ENCODE measurements at regions not wholly inside any gene's neighbourhood (a gene's known extent, or its start where the extent isn't known, plus 50 kb on each side); places are given as distances from the start of the nearest gene placed in this dataset.

- no peak for DNase-seq (ENCODE audit: low read depth in 2 of 2)
Observed at GRCh38 chr4:184310171-184310567, 92.5 kb upstream of the ENPP6 start.

DNA sequence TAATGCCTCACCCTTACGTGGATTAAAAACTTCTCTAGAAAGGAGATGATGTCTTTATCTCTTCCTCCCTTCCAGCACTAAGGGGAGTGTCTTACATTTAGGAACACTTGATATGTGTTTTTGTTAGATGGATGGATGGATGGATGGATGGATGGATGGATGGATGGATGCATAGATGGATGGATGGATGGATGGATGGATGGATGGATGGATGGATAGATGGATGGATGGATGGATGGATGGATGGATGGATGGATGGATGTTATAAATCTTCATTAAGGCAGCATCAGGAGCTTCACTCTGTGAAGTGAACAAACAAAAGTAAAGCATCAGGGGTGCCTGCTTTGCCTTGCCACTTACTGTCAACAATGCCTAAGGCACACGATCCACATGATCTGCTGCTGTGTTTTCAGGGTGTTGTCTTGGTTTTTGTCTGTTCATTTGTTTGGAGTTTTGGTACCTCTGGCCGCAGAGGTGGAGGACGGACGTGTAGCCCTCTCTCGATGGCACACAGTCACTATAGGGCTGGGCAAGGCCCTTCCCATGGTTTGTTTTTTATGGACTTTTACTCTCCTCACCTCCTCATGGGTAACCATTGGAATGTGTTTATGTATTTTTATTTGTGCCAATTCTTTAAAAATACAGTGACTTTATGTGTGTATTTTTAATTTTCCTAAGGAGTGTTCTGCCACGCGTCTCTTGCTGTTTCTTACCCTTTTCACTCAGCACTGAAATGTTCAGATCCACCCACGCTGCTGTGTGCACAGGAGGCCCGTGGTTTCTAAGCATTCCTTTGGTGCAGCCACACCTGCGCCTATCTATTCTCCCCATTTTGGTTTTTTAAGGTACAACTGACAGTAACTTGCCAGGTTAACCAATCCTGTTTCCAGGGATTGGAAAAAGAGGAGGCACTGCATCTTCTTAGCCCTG, 91.8 kb upstream of the ENPP6 start:
- DNase-seq (ENCODE audit: low read depth in 2 of 2), result no peak

DNA sequence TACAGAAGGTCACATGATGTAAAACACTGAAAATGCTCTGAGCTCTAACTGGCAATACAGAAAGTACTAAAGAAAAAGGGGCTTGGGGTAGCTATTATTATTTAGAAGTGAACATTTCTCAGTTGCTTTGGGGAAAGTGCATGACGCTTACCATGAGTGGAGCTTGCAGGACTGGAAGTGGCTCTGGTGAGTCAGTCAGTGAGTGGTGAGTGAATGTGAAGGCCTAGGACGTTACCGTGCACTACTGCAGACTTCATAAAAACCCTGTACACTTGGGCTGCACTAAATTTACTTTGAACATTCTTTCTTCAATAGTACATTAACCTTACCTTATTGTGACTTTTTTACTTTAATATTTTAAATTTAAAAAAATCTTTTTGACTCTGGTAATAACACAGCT, 89.3 kb upstream of the ENPP6 start:
- DNase-seq (ENCODE audit: low read depth in 2 of 2), result no peak

GRCh38 chr4:184306470-184306869, 88.8 kb upstream of the ENPP6 start:
- DNase-seq (ENCODE audit: low read depth in 2 of 2), result no peak

GRCh38 chr4:184300816-184301215, 83.1 kb upstream of the ENPP6 start:
- no peak for DNase-seq (ENCODE audit: low read depth in 2 of 2)

- DNase-seq (ENCODE audit: low read depth in 2 of 2), result no peak
Observed at GRCh38 chr4:184298254-184298653, 80.6 kb upstream of the ENPP6 start.

DNA sequence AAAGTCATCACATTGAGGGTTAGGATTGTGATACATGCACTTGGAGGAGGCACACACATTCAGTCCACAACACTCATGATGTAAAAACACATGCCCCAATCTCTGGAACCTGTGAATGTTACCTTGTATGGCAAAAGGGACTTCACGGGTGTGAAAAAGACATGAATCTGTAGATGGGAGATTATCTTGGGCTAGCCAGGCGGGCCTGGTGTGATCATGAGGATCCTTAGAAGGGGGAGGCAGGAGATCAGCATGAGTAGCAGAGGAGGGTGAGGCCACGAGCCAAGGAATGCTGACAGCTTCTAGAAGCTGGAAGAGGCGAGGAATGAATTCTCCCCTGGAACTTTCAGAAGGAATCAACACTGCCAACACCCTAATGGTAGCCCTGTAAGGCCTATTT, 77.5 kb upstream of the ENPP6 start:
- DNase-seq (ENCODE audit: low read depth in 2 of 2), result no peak

DNA sequence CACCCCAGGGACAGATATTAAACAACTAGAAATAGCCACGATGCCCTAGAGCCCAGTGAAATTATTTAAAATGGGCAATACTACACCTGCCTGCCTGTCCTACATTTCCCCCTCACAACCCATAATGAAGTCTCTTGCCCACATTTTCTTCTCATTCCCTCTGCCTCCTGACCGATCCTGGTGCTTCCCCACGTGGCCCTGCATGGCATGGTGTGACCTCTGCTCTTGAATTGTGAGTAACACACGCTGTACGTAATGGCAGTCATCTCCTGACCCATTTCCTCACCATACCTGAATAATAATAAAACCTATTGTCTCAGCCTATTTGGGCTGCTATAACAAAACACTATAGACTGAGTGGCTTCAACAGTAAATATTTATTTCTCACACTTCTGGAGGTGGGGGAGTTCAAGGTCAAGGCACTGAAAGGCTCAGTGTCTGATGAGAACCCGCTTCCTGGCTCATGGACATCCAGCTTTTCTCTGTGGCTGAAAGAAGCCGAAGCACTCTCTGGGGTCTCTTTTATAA, 77.0 kb upstream of the ENPP6 start:
- no peak for DNase-seq (ENCODE audit: low read depth in 2 of 2)

DNA sequence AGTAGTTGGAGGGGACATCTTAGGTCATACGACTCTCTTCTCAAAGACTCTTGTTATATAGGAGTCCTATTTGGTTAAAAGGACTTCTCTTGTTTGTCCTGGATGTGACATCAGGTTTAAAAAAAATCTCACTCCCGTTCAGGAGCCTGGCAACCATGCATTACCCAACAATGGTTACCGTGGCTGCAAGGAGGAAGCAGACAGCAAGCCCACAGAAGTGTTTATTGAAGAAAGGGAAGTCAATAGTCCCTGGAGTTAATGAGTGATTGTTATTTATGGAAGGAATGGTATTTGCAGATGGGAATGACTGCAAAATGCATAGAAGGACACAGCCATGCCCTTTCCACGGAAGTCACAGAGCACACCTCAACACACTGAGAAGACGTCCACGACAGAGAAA, 75.9 kb upstream of the ENPP6 start:
- no peak for DNase-seq (ENCODE audit: low read depth in 2 of 2)

DNA sequence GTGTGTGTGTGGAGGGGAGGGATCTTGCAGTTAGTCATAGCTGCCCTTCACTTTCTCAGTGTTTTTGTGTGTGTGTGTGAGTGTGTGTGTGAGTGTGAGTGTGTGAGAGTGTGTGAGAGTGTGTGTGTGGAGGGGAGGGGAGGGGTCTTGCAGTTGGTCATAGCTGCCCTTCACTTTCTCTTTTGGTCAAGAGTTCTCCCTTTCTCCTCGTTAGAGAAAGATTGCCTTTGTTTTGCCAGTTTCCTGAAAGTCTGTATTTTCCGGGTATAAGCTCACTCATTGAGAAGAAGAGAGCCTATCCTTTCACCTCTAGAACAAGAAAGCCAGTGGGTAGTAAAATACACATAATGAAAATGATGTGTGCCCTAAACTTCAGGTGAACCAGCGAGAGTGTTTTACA, 75.2 kb upstream of the ENPP6 start:
- DNase-seq (ENCODE audit: low read depth in 2 of 2), result no peak

GRCh38 chr4:184292465-184292867, 74.8 kb upstream of the ENPP6 start:
- DNase-seq (ENCODE audit: low read depth in 2 of 2), result no peak

DNA sequence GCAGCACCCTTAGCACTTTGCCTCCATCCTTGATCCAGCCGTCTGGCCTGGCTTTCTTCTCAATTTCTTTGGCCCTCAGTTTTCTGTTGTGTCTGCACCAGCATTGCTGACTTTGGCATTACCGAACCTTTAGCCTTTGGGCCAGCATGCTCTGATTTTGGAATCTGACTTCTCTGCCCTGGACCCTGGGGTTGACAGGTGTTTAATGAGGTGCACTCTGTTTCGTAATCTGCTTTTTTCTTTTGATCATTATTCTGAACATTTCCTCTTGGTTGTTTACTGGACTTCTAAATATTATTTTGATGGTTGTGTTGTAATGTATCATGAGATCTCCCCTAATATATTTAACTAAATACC, 71.5 kb upstream of the ENPP6 start:
- DNase-seq (ENCODE audit: low read depth in 2 of 2), result no peak

DNA sequence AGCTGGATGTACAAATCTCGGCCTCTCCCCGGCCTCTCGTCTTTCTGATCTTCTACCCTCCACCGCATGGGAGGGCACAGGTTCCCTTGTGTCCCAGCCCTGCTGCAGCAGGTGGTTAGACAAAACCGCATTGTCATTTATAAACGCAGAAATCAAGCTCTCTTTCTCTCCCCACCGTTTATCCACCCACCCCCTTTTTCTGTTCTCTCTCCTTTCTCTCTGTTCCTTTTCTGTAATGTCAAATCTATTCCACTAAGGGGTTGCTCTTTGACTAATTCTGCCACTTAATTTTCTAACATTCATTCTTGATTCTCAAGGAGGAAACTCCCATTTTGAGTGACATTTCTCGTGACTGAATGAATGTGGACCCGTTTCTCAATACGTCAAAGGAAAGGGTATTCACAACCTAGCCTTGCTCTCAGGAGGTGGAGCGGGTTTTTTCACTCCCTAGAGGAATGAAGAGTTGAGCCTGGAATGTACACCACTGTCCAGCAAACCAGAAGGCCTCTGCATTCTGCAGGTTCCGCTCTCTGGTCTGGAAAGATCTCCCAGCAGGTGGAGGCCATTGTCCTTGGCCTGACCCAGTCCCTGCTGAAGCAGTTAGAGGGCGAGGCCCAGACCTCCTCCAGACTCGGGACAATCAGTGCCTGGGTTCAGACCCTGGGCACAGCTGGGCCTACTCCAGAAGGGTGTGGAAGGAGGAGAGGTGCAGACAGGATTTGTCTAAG, 70.9 kb upstream of the ENPP6 start:
- DNase-seq (ENCODE audit: low read depth in 2 of 2), result no peak

GRCh38 chr4:184287697-184288255, 70.1 kb upstream of the ENPP6 start:
- no peak for DNase-seq (ENCODE audit: low read depth in 2 of 2)

DNA sequence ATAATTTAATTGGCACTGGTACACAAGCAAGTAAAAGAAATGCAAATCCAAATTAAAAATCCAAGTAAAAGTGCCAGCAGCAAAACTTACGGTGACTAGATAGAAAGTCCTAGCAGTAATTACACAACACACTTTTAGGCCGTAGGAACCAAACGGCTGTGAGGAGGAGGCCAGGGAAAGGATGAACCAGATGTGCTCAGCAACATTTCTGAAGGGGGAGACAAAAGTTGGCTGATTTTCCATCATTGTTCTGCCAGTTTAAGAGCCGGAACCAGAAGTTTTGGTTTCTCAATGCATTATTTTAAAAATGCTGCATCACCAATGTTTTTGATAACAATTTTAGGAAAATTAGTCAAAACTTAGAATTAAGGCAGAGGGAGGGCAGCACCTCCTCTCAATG, 68.7 kb upstream of the ENPP6 start:
- DNase-seq (ENCODE audit: low read depth in 2 of 2), result no peak

GRCh38 chr4:184284742-184285141, 67.1 kb upstream of the ENPP6 start:
- DNase-seq (ENCODE audit: low read depth in 2 of 2), result no peak

GRCh38 chr4:184284336-184284690, 66.6 kb upstream of the ENPP6 start:
- DNase-seq (ENCODE audit: low read depth in 2 of 2), result no peak

GRCh38 chr4:184283659-184284335, 66.1 kb upstream of the ENPP6 start:
- no peak for DNase-seq (ENCODE audit: low read depth in 2 of 2)

DNA sequence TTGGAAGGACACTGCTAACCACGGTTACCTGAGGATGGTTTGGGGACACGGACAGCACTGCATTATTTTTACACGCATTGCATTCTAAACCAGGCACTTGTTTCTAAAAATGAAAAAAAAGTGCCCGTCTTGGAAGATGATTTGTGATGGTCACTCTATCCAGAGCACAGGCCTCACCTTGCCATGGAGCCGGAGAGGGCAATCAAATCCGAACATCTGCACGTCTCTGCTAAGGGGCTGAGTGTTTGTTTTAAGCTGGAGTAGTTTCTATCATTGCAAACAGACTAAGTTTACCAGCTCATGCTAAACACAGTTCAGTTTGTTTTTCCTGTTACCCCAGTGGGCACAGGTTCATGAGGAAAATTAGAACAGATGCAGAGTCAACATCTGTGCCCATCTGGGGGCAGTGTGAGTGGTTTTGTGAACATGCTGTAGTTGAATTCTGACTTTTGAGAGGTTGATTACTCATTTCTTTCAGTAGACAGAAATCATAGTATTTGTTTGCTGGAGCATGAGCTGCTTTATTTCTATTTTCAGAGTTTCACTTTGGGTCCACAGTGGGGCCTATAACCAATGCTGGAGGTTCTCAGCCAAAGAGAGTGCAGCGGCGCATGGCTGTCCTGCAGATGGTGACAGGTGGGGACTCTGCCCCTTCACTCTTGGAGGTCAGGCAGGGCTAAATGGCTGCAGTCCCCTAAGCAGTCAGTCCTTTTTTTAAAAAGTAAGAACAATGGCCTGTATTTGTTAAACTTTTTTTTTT, 65.4 kb upstream of the ENPP6 start:
- no peak for DNase-seq (ENCODE audit: low read depth in 2 of 2)

- DNase-seq (ENCODE audit: low read depth in 2 of 2), result no peak
Observed at GRCh38 chr4:184282251-184282713, 64.6 kb upstream of the ENPP6 start.
